Natural killer cell treated with Interleukin-12 subunit alpha and Interleukin-12 subunit beta and Interleukin-15 and Interleukin-18, amount 100 ng/mL, for 72 hours (primary cell): ENCODE measurements at regions not wholly inside any gene's neighbourhood (a gene's known extent, or its start where the extent isn't known, plus 50 kb on each side); places are given as distances from the start of the nearest gene placed in this dataset.
A peak's percentile ranks its signal among the peaks of the same experiment; 100 is the strongest.
"Not testable (repeated sequence)": the region's sequence is repeated elsewhere in the genome, so short reads cannot be mapped to it uniquely, and the experiment has no call there.

Experiments used
- ATAC-seq, 2 donors: fragments of 150-1000 bp; cut with Tn5 transposase in 1 of 2; sonication (Bioruptor Pico), chemical (Tn5 transposase) in 1 of 2; 2 replicates each; pipeline ENCODE4 v1.10.0; 2021
- DNase-seq: peaks from one replicate; pipeline ENCODE4 v3.0.0; 2022; ENCODE audit warnings: low spot score
- H3K27ac Mint-ChIP-seq, 2 donors: 1 replicate in 1 of 2; 2 replicates in 1 of 2; pipeline ENCODE4 v1.8.0; 2022; ENCODE audit warnings: mixed read lengths in 2 of 2, mild to moderate bottlenecking in 1 of 2, moderate library complexity in 1 of 2
- H3K27me3 Mint-ChIP-seq, 2 donors: 1 replicate in 1 of 2; 2 replicates in 1 of 2; pipeline ENCODE4 v1.8.0; 2022; ENCODE audit warnings: mixed read lengths in 2 of 2
- H3K36me3 Mint-ChIP-seq: one replicate; pipeline ENCODE4 v1.8.0; 2022; ENCODE audit warnings: mixed read lengths
- H3K4me1 Mint-ChIP-seq, 2 donors: 1 replicate in 1 of 2; 2 replicates in 1 of 2; pipeline ENCODE4 v1.8.0; 2022; ENCODE audit warnings: low read depth in 2 of 2, mixed read lengths in 2 of 2, mild to moderate bottlenecking in 1 of 2
- H3K4me3 Mint-ChIP-seq: one replicate; pipeline ENCODE4 v1.8.0; 2022; ENCODE audit warnings: mixed read lengths
- H3K9me3 Mint-ChIP-seq: 2 replicates; pipeline ENCODE4 v1.8.0; 2022; ENCODE audit warnings: mixed read lengths

DNA sequence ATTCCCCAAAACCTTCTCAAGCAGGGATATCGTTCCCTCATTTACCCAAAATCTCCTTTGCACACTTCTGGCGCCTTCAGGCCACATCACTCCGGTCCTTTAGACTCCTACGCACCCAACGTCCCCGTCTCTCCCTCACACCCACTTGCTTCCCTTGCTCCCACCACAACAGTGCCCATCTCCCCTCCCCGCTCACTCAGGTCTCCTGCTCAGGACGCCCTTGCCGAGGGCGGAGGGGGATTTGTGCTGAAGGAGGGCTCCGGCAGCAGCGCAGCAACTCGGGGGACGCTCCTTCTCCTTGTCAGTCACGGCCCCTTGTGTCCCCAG is 71.6 kb downstream of the PCMTD2 start:
- not testable (repeated sequence) for H3K4me3 Mint-ChIP-seq, H3K27ac Mint-ChIP-seq, ATAC-seq, H3K9me3 Mint-ChIP-seq, H3K4me1 Mint-ChIP-seq, DNase-seq, H3K36me3 Mint-ChIP-seq
- H3K27me3 Mint-ChIP-seq = peaks cover 28 to 35% of the 10 kb centered on the region in 2 donors

DNA sequence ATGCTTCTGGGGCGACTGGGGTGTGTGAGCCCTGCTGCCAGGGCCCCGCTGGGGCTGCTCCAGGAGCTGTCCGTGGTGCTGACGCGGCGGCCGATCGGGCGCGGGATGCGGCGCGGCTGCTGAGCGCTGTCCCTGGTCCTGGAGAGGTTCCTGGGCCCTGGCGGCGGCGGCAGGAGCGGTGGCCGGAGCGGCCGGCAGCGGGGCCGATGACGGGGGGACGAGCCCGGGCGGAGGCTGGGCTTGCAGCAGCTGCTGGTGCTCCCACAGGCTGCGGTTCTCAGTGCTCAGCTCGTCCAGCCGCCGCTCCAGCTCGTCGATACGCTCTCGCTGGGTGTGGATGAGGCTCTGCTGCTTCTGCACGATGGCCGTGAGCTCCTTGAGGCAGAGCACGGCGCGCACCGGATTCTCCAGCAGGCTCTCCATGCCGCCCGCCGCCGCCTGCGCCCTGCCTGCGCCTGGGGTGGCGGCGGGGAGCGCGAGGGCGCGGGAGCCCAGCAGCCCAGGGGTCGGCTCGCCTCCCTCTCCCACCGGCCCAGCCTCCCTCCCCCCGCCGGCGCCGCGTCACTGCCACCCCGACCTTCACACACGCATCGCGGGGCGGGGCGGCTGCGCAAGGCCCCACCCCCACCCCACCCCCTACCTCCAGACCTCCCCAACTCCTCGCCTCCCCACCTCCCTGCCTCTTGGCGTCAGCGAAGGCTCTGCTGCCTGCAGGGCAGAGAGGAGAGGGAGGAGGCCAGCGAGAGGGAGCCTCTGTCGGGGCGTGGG is 72.2 kb downstream of the PCMTD2 start:
- not testable (repeated sequence) for DNase-seq, H3K27ac Mint-ChIP-seq, H3K4me3 Mint-ChIP-seq, H3K4me1 Mint-ChIP-seq, H3K36me3 Mint-ChIP-seq, H3K9me3 Mint-ChIP-seq
- ATAC-seq = peak; percentile 91 to 95
- H3K27me3 Mint-ChIP-seq = peaks cover 32 to 36% of the 10 kb centered on the region in 2 donors

DNA sequence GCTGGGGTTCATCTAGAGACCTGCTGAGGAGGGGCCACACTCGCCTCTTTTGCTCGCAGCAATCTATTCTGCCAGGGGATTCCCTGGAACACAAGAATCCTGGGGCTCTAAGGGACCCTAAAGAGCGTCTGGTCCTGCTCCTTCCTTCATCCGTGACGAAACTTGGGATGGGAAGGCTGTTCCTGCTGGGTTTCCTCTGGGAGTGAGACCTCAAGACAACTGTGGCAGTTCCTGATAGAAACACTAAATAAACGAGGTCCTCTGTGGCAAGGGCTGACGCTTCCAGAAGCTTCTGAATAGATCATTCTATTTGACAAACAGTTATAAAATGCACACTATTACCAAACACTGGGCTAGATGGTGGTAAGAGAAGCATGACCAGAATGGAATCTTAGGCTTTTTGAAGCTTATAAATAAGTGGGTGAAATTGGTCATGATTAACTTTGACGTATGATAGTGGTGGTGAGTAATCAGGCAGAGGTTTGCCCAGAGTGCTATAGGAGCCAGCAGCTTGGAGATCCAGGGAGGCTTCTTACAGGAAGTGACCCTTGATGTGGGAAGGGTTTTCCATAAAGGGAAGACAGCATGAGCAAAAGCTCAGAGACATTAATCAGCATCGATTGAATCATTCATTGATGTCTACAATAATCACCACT is 73.2 kb downstream of the PCMTD2 start:
- H3K9me3 Mint-ChIP-seq, ATAC-seq, H3K36me3 Mint-ChIP-seq, DNase-seq, H3K27ac Mint-ChIP-seq, H3K4me1 Mint-ChIP-seq, H3K4me3 Mint-ChIP-seq: not testable (repeated sequence)
- H3K27me3 Mint-ChIP-seq = peaks cover 35 to 36% of the 10 kb centered on the region in 2 donors

DNA sequence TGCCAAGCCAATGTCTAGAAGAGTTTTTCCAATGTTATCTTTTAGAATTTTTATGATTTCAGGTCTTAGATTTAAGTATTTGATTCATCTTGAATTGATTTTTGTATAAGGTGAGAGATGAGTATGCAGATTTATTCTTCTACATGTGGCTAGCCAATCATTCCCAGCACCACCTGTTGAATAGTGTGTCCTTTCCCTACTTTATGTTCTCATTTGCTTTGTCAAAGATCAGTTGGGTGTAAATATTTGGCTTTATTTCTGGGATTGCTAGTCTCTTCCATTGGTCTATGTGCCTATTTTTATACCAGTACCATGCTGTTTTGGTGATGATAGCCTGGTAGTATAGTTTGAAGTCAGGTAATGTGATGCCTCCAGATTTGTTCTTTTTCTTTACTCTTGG is 77.1 kb downstream of the PCMTD2 start:
- not testable (repeated sequence) for H3K4me1 Mint-ChIP-seq, H3K27ac Mint-ChIP-seq, ATAC-seq, H3K4me3 Mint-ChIP-seq, H3K9me3 Mint-ChIP-seq, H3K36me3 Mint-ChIP-seq, DNase-seq
- peaks cover 23 to 27% of the 10 kb centered on the region in 2 donors for H3K27me3 Mint-ChIP-seq
